IPS-15b (cell line): ENCODE measurements at regions not wholly inside any gene's neighbourhood (a gene's known extent, or its start where the extent isn't known, plus 50 kb on each side); places are given as distances from the start of the nearest gene placed in this dataset.

Experiments used
- H3K27me3 ChIP-seq: one replicate; pipeline ENCODE4 v1.6.1; 2013; ENCODE audit warnings: low read length; ENCODE audit not compliant: control insufficient read depth, insufficient read depth
- H3K36me3 ChIP-seq: one replicate; pipeline ENCODE4 v1.6.1; 2013; ENCODE audit warnings: low read length; ENCODE audit not compliant: control insufficient read depth, insufficient read depth
- H3K4me1 ChIP-seq: one replicate; pipeline ENCODE4 v1.6.1; 2013; ENCODE audit warnings: mild to moderate bottlenecking, low read length; ENCODE audit not compliant: control insufficient read depth, insufficient read depth
- H3K4me3 ChIP-seq: one replicate; pipeline ENCODE4 v1.5.1; 2013; ENCODE audit warnings: low read depth, low read length
- H3K9ac ChIP-seq: one replicate; pipeline ENCODE4 v1.6.1; 2013; ENCODE audit warnings: low read depth, mild to moderate bottlenecking, low read length
- H3K9me3 ChIP-seq: one replicate; pipeline ENCODE4 v1.6.1; 2013; ENCODE audit warnings: mild to moderate bottlenecking, low read length; ENCODE audit not compliant: control insufficient read depth, insufficient read depth

GRCh38 chr3:124097362-124098131 is 105.6 kb upstream of the ROPN1 start:
- H3K36me3 ChIP-seq: no peaks in the 10 kb centered on the region
- H3K4me1 ChIP-seq: no peaks in the 10 kb centered on the region
- H3K27me3 ChIP-seq: no peaks in the 10 kb centered on the region
- H3K9me3 ChIP-seq: no peaks in the 10 kb centered on the region
- H3K9ac ChIP-seq: no peak overlapping the region
- H3K4me3 ChIP-seq: no peak overlapping the region

- H3K9ac ChIP-seq: no peak overlapping the region
Observed at GRCh38 chr3:124101643-124102042, 109.7 kb upstream of the ROPN1 start.

GRCh38 chr3:124107104-124107890 is 115.4 kb upstream of the ROPN1 start:
- Histone ChIP-seq H3K36me3 (no peaks in the 10 kb centered on the region), H3K4me1 (no peaks in the 10 kb centered on the region), H3K27me3 (no peaks in the 10 kb centered on the region), H3K9me3 (no peaks in the 10 kb centered on the region), H3K4me3 (no peak overlapping the region), H3K9ac (no peak overlapping the region)

More at GRCh38 chr3:124101643-124102042, 109.7 kb upstream of the ROPN1 start:
- no peaks in the 10 kb centered on the region for H3K27me3 ChIP-seq
- no peak overlapping the region for H3K4me3 ChIP-seq
- H3K4me1 ChIP-seq: no peaks in the 10 kb centered on the region
- H3K36me3 ChIP-seq: no peaks in the 10 kb centered on the region
- H3K9me3 ChIP-seq: no peaks in the 10 kb centered on the region

- Histone ChIP-seq H3K4me1 (no peaks in the 10 kb centered on the region), H3K36me3 (no peaks in the 10 kb centered on the region), H3K4me3 (no peak overlapping the region), H3K27me3 (no peaks in the 10 kb centered on the region), H3K9ac (no peak overlapping the region), H3K9me3 (no peaks in the 10 kb centered on the region)
Observed at GRCh38 chr3:124108446-124108845, 116.5 kb upstream of the ROPN1 start.

- no peak overlapping the region for H3K4me3 ChIP-seq
- H3K9ac ChIP-seq: no peak overlapping the region
- no peaks in the 10 kb centered on the region for H3K36me3 ChIP-seq
- H3K9me3 ChIP-seq: no peaks in the 10 kb centered on the region
- no peaks in the 10 kb centered on the region for H3K27me3 ChIP-seq
- H3K4me1 ChIP-seq: no peaks in the 10 kb centered on the region
Observed at GRCh38 chr3:124113485-124113884, 121.6 kb upstream of the ROPN1 start.

- H3K4me1 ChIP-seq: no peaks in the 10 kb centered on the region
- H3K4me3 ChIP-seq: no peak overlapping the region
- no peaks in the 10 kb centered on the region for H3K9me3 ChIP-seq
- no peaks in the 10 kb centered on the region for H3K27me3 ChIP-seq
- no peaks in the 10 kb centered on the region for H3K36me3 ChIP-seq
- H3K9ac ChIP-seq: no peak overlapping the region
Observed at GRCh38 chr3:124115279-124115678, 123.4 kb upstream of the ROPN1 start.

GRCh38 chr3:124115956-124116355 is 124.0 kb upstream of the ROPN1 start:
- no peaks in the 10 kb centered on the region for H3K9me3 ChIP-seq
- H3K27me3 ChIP-seq: no peaks in the 10 kb centered on the region
- no peak overlapping the region for H3K9ac ChIP-seq
- no peaks in the 10 kb centered on the region for H3K36me3 ChIP-seq
- H3K4me1 ChIP-seq: no peaks in the 10 kb centered on the region
- H3K4me3 ChIP-seq: no peak overlapping the region

GRCh38 chr3:124116906-124117305 is 125.0 kb upstream of the ROPN1 start:
- Histone ChIP-seq H3K36me3 (no peaks in the 10 kb centered on the region), H3K4me1 (no peaks in the 10 kb centered on the region)

GRCh38 chr3:124117486-124117885 is 125.6 kb upstream of the ROPN1 start:
- no peaks in the 10 kb centered on the region for H3K27me3 ChIP-seq
- H3K4me3 ChIP-seq: no peak overlapping the region
- no peaks in the 10 kb centered on the region for H3K36me3 ChIP-seq
- no peaks in the 10 kb centered on the region for H3K9me3 ChIP-seq
- H3K4me1 ChIP-seq: no peaks in the 10 kb centered on the region
- no peak overlapping the region for H3K9ac ChIP-seq

More at GRCh38 chr3:124116906-124117305, 125.0 kb upstream of the ROPN1 start:
- Histone ChIP-seq H3K4me3 (no peak overlapping the region), H3K9me3 (no peaks in the 10 kb centered on the region), H3K27me3 (no peaks in the 10 kb centered on the region), H3K9ac (no peak overlapping the region)

- Histone ChIP-seq H3K9me3 (no peaks in the 10 kb centered on the region), H3K27me3 (no peaks in the 10 kb centered on the region), H3K4me3 (no peak overlapping the region), H3K36me3 (no peaks in the 10 kb centered on the region), H3K9ac (no peak overlapping the region), H3K4me1 (no peaks in the 10 kb centered on the region)
Observed at GRCh38 chr3:124118397-124118796, 126.5 kb upstream of the ROPN1 start.

- Histone ChIP-seq H3K4me3 (no peak overlapping the region), H3K27me3 (no peaks in the 10 kb centered on the region), H3K36me3 (no peaks in the 10 kb centered on the region), H3K9me3 (no peaks in the 10 kb centered on the region), H3K9ac (no peak overlapping the region), H3K4me1 (no peaks in the 10 kb centered on the region)
Observed at GRCh38 chr3:124119056-124119716, 127.3 kb upstream of the ROPN1 start.
